ENCODE measurements at regions not wholly inside any gene's neighbourhood (a gene's known extent, or its start where the extent isn't known, plus 50 kb on each side); places are given as distances from the start of the nearest gene placed in this dataset.

DNA sequence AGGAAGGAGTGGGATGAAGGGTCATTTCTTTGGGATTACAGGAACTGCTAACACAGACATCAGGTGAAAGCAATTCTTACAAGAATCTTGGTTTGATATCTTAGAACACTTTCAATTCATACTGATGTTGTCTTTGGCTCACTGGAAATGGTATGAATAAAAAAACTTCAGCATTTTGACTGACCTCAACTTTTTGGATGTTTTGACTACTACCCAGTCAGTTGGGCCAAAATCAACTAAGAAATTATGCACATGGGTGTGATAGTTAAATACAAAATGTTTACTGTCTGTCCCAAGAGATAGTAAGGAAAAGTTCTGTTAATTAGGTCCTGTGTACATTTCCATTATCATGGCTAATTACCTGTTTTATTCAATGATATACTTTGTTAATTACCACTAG is 165.5 kb upstream of the LRIG1 start:
- H3K4me1 ChIP-seq (ENCODE audit: insufficient read depth, insufficient read length): peaks cover 5% of the 10 kb centered on the region
- no peaks in the 10 kb centered on the region for H3K36me3 ChIP-seq (ENCODE audit: insufficient read depth, insufficient read length, low read length)
- no peak overlapping the region for H3K4me3 ChIP-seq (ENCODE audit: insufficient read length, low read depth)
- H3K9me3 ChIP-seq (ENCODE audit: insufficient read depth, low read length): no peaks in the 10 kb centered on the region
- no peak for DNase-seq (ENCODE audit: low read depth, low spot score)
- TF ChIP-seq ZNF274 (IDR thresholded peaks at IDR 0.05; ENCODE audit: low read depth, low read length) (no peak), YY1 (IDR thresholded peaks at IDR 0.05; ENCODE audit: insufficient read depth, insufficient read length) (no peak), SUZ12 (IDR thresholded peaks at IDR 0.05; ENCODE audit: extremely low read depth, insufficient read depth, insufficient read length) (no peak)
- H3K9ac ChIP-seq (ENCODE audit: insufficient read length, low read depth): no peak overlapping the region
- no peaks in the 10 kb centered on the region for H3K27me3 ChIP-seq (ENCODE audit: insufficient read depth, insufficient read length)

- no peaks in the 10 kb centered on the region for H3K27me3 ChIP-seq (ENCODE audit: insufficient read depth, insufficient read length)
- DNase-seq (ENCODE audit: low read depth, low spot score): no peak
- H3K4me3 ChIP-seq (ENCODE audit: insufficient read length, low read depth): no peak overlapping the region
- no peaks in the 10 kb centered on the region for H3K36me3 ChIP-seq (ENCODE audit: insufficient read depth, insufficient read length, low read length)
- no peaks in the 10 kb centered on the region for H3K9me3 ChIP-seq (ENCODE audit: insufficient read depth, low read length)
- H3K4me1 ChIP-seq (ENCODE audit: insufficient read depth, insufficient read length): no peaks in the 10 kb centered on the region
- no peak overlapping the region for H3K9ac ChIP-seq (ENCODE audit: insufficient read length, low read depth)
- TF ChIP-seq YY1 (IDR thresholded peaks at IDR 0.05; ENCODE audit: insufficient read depth, insufficient read length): no peak
- no peak for TF ChIP-seq SUZ12 (IDR thresholded peaks at IDR 0.05; ENCODE audit: extremely low read depth, insufficient read depth, insufficient read length)
- no peak for TF ChIP-seq ZNF274 (IDR thresholded peaks at IDR 0.05; ENCODE audit: low read depth, low read length)
Measured at GRCh38 chr3:66667263-66667662, 166.4 kb upstream of the LRIG1 start.

- Histone ChIP-seq H3K9me3 (ENCODE audit: insufficient read depth, low read length) (no peaks in the 10 kb centered on the region), H3K4me1 (ENCODE audit: insufficient read depth, insufficient read length) (no peaks in the 10 kb centered on the region), H3K36me3 (ENCODE audit: insufficient read depth, insufficient read length, low read length) (no peaks in the 10 kb centered on the region), H3K9ac (ENCODE audit: insufficient read length, low read depth) (no peak overlapping the region), H3K4me3 (ENCODE audit: insufficient read length, low read depth) (no peak overlapping the region), H3K27me3 (ENCODE audit: insufficient read depth, insufficient read length) (no peaks in the 10 kb centered on the region)
- DNase-seq (ENCODE audit: low read depth, low spot score): no peak
- no peak for TF ChIP-seq ZNF274 (IDR thresholded peaks at IDR 0.05; ENCODE audit: low read depth, low read length)
Measured at GRCh38 chr3:66671291-66671690, 170.5 kb upstream of the LRIG1 start.

- no peaks in the 10 kb centered on the region for H3K4me1 ChIP-seq (ENCODE audit: insufficient read depth, insufficient read length)
Measured at GRCh38 chr3:66672830-66673229, 172.0 kb upstream of the LRIG1 start.

GRCh38 chr3:66673293-66673692 is 172.5 kb upstream of the LRIG1 start:
- no peaks in the 10 kb centered on the region for H3K27me3 ChIP-seq (ENCODE audit: insufficient read depth, insufficient read length)
- TF ChIP-seq YY1 (IDR thresholded peaks at IDR 0.05; ENCODE audit: insufficient read depth, insufficient read length) (no peak), SUZ12 (IDR thresholded peaks at IDR 0.05; ENCODE audit: extremely low read depth, insufficient read depth, insufficient read length) (no peak), ZNF274 (IDR thresholded peaks at IDR 0.05; ENCODE audit: low read depth, low read length) (no peak)
- H3K4me3 ChIP-seq (ENCODE audit: insufficient read length, low read depth): no peak overlapping the region
- H3K9me3 ChIP-seq (ENCODE audit: insufficient read depth, low read length): no peaks in the 10 kb centered on the region; the same call in 1 of the 2 replicates
- no peak overlapping the region for H3K9ac ChIP-seq (ENCODE audit: insufficient read length, low read depth)
- H3K36me3 ChIP-seq (ENCODE audit: insufficient read depth, insufficient read length, low read length): no peaks in the 10 kb centered on the region
- DNase-seq (ENCODE audit: low read depth, low spot score): no peak
- no peaks in the 10 kb centered on the region for H3K4me1 ChIP-seq (ENCODE audit: insufficient read depth, insufficient read length)

More at GRCh38 chr3:66672830-66673229, 172.0 kb upstream of the LRIG1 start:
- TF ChIP-seq YY1 (IDR thresholded peaks at IDR 0.05; ENCODE audit: insufficient read depth, insufficient read length) (no peak), ZNF274 (IDR thresholded peaks at IDR 0.05; ENCODE audit: low read depth, low read length) (no peak), SUZ12 (IDR thresholded peaks at IDR 0.05; ENCODE audit: extremely low read depth, insufficient read depth, insufficient read length) (no peak)
- Histone ChIP-seq H3K27me3 (ENCODE audit: insufficient read depth, insufficient read length) (no peaks in the 10 kb centered on the region), H3K36me3 (ENCODE audit: insufficient read depth, insufficient read length, low read length) (no peaks in the 10 kb centered on the region), H3K9ac (ENCODE audit: insufficient read length, low read depth) (no peak overlapping the region), H3K4me3 (ENCODE audit: insufficient read length, low read depth) (no peak overlapping the region), H3K9me3 (ENCODE audit: insufficient read depth, low read length) (no peaks in the 10 kb centered on the region; the same call in 1 of the 2 replicates)
- no peak for DNase-seq (ENCODE audit: low read depth, low spot score)

- Histone ChIP-seq H3K27me3 (ENCODE audit: insufficient read depth, insufficient read length) (no peaks in the 10 kb centered on the region), H3K9me3 (ENCODE audit: insufficient read depth, low read length) (peaks cover 5% of the 10 kb centered on the region), H3K9ac (ENCODE audit: insufficient read length, low read depth) (no peak overlapping the region), H3K4me1 (ENCODE audit: insufficient read depth, insufficient read length) (no peaks in the 10 kb centered on the region), H3K4me3 (ENCODE audit: insufficient read length, low read depth) (no peak overlapping the region), H3K36me3 (ENCODE audit: insufficient read depth, insufficient read length, low read length) (no peaks in the 10 kb centered on the region)
- no peak for DNase-seq (ENCODE audit: low read depth, low spot score)
- TF ChIP-seq SUZ12 (IDR thresholded peaks at IDR 0.05; ENCODE audit: extremely low read depth, insufficient read depth, insufficient read length) (no peak), ZNF274 (IDR thresholded peaks at IDR 0.05; ENCODE audit: low read depth, low read length) (no peak), YY1 (IDR thresholded peaks at IDR 0.05; ENCODE audit: insufficient read depth, insufficient read length) (no peak)
Measured at GRCh38 chr3:66675366-66675765, 174.5 kb upstream of the LRIG1 start.

GRCh38 chr3:66692042-66692765 is 191.4 kb upstream of the LRIG1 start:
- Histone ChIP-seq H3K27me3 (ENCODE audit: insufficient read depth, insufficient read length) (peaks cover 8% of the 10 kb centered on the region), H3K4me3 (ENCODE audit: insufficient read length, low read depth) (no peak overlapping the region), H3K4me1 (ENCODE audit: insufficient read depth, insufficient read length) (no peaks in the 10 kb centered on the region), H3K9me3 (ENCODE audit: insufficient read depth, low read length) (no peaks in the 10 kb centered on the region), H3K9ac (ENCODE audit: insufficient read length, low read depth) (no peak overlapping the region), H3K36me3 (ENCODE audit: insufficient read depth, insufficient read length, low read length) (no peaks in the 10 kb centered on the region)
- TF ChIP-seq SUZ12 (IDR thresholded peaks at IDR 0.05; ENCODE audit: extremely low read depth, insufficient read depth, insufficient read length): no peak
- no peak for DNase-seq (ENCODE audit: low read depth, low spot score)
